GM18520 (cell line): ENCODE measurements at regions not wholly inside any gene's neighbourhood (a gene's known extent, or its start where the extent isn't known, plus 50 kb on each side); places are given as distances from the start of the nearest gene placed in this dataset.
"Not testable (repeated sequence)": the region's sequence is repeated elsewhere in the genome, so short reads cannot be mapped to it uniquely, and the experiment has no call there.

Experiments
- ATAC-seq: cut with Tn5 transposase; IDR thresholded peaks from one replicate; pipeline ENCODE4 v1.9.1; 2021; ENCODE audit not compliant: unreplicated experiment

DNA sequence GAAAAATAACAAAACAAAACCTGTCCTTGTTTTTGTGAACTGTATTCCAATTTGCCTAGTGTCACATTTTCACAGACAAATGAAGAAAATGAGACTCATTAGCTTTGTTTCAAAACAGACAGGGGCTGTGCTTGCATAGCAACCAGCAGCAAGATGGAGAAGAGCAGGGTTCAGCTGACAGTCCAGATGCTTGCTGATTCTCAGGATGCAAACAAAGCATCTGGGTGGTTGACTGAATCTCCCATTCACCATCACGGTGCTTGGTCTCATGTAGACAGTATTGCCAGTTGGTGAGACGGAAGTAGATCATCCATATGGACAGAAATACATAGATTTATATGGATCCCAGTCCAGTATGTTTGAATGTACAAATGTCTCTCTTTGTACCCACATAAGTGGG, 326.8 kb downstream of the CCDC85A start:
- ATAC-seq = no peak

DNA sequence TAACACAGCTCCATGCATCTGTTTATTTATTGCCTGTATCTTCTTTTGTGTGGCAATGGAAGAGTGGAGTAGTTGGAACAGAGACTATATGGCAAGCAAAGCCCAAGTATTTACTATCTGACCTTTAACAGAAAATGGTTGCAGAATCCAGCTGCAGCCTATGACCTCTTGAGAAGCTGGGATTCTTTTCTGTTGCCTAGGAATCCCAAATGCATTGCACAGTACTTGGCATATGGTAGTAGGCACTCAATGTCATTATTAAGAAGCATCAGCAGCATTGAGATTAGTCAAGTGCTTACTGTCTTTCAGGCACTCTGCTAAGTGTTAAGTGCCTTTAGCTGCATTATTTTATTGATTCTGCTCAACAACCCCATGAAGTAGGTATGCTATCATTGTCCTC, 331.6 kb downstream of the CCDC85A start:
- ATAC-seq = no peak

DNA sequence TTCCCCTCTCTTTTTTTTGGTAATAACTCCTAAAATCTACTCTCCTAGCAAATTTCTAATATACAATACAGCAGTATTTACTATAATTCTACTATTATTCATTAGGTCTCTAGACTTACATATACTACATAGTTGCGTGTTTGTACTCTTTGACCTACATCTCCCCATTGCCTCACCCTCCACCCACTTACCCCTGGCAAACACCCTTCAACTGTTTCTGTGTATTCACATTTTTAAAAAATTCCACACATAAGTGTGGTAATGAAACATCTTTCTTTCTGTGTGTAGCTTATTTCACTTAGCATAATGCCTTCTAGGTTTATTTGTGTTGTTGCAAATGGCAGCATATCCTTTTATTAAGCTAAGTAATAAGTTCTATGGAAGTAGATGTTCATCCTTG, 336.0 kb downstream of the CCDC85A start:
- no peak for ATAC-seq

DNA sequence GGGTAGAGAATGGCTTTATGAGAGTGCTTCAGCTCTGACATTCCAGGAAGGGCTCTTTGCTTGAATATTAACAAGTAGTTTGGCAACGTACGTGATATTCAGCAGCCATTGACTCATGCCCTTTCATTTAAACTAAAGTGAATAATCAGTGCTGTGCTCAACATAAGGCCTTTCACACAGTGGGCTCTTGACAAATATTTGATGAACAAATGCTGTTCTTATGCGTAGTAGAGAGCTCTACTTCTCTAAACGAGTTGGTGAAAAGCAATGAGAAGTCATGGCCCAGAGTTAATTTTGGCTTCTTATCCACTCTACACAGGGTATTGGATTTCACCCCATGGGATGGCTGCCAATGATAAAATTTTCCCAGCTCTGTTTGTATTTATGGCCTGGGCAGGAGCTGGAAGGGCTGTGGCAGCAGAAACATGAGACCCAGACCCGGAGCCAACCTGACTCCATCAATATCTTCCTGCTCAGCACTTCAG, 338.9 kb downstream of the CCDC85A start:
- no peak for ATAC-seq

DNA sequence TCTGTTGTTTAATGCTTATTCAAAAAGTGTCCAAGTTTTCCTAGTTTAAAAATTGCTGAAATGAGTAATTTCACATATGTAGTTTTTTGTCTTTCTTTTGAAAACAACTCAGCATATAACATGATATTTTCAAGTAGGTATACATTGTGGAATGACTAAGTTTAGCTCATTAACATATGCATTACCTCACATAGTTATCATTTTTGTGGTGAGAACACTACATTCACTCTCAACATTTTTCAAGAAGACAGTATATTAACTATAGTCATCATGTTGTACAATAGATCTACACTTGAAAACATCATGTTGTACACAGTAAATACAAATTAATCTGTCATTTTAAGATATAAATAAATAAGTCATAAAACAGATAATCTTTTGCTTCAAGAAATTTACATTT, 340.0 kb downstream of the CCDC85A start:
- ATAC-seq = no peak

DNA sequence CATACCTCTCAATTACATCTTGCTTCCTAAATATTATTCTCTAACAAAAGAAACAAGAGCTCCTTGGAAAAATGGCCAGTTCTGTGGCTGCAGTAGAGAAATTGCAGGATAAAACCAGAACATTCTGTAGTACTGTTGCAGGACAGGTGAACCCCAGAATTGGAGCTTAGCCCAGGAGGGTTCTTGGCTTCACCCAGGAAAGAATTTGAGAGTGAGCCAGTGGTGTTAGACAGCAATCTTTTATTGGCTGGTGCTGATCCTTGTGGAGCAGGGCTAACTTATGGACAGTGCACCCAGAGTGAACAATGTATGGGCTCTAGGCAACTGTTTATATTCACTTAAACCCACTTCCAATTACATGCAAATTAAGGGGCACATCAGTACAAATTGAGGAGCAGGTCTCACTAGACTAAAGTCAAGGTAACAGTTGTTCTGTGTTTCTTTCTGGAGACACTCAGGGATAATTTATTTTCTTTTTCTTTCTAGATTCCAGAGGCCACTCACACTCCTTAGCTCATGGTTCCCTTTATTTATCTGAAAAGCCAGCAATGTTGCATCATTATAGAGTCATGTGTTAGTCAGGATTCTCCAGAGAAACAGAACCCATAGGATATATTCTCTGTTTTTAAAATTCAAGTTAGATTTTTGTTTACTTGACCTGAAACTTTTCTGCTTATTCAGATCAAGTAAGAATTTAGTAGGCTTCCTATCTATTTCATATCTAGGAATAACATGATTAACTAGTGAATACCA, 348.1 kb downstream of the CCDC85A start:
- no peak for ATAC-seq

DNA sequence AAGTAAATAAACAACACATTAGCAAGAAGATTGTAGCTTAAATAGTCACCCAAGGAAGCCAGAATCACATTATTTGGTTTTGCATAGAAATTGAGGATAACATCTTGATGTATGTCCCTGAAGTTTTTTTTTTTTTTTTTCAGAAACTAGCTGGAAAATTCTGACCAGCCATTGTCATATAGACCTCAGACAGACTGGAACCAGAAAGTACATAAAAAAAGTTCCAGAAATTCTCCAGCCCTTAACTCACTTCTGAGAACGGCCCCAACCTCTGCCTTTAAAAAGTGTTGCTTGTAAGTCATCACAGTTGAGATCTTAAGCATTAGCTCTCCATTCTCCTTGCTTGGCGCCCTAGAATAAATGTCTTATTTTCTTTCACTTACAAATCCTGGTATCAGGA, 350.5 kb downstream of the CCDC85A start:
- no peak for ATAC-seq

DNA sequence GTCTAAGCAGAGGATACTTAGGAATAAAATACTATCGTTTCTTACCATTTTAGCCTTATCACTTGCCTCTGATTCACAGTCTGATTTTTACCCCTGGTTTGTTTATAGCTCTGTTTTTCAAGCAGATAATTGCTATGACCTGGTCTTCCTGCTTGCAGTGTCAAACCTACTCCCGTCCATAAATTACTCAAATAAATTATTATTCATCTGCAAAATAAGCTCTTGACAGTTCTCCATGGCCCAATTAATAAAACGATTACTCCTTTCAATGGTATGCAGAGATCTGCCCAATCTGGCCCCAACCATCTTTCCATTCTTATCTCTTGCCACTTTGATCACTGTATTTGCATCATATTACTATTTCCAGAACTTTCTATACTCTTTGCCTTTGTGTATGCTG, 354.0 kb downstream of the CCDC85A start:
- no peak for ATAC-seq

DNA sequence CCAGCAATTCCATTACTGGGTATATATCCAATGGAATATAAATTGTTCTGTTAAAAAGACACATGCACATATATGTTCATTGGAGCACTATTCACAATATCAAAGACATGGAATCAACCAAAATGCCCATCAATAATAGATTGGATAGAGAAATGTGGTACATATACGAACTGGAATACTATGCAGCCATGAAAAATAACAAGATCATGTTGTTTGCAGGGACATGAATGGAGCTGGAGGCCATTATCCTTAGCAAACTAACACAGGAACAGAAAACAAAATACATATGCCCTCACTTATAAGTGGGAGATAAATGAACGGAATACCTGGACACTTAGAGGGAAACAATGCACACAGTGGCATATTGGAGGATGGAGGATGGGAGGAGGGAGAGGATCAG, 355.8 kb downstream of the CCDC85A start:
- no peak for ATAC-seq

DNA sequence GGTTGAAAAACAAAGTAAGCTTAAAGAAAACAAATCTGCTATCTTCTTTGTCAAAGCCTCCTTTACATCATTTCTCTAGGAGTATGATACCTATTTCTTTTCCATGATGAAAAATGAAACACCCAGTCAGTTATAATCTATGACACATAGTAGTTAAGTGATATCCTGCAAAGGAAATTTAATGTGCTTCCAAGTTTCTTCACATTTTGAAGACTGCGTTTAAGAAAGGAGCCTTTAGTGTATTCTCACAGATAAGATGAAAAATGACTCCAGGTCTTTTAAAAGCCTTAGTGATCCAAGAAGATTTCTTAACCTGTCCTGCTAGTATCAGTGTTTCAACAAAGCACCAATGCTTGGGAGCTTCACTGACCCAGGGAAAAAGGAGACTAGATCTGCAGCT, 356.7 kb downstream of the CCDC85A start:
- ATAC-seq = no peak

DNA sequence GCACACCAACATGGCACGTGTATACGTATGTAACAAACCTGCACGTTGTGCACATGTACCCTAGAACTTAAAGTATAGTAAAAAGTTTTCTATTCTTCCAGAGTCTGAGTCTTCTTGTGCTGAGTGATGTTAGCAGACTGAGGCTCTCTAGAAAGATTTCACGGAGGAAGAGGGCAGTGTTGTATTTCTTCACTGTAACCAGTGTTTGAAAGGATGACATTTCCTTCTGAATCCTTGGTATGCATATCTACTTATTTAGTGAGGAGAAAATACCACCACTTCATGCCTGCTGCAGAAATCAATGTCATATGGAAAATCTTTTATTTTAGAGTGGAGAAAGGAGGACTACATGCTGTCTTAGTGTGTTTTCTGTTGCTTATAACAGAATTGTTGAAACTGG, 357.1 kb downstream of the CCDC85A start:
- ATAC-seq = no peak

DNA sequence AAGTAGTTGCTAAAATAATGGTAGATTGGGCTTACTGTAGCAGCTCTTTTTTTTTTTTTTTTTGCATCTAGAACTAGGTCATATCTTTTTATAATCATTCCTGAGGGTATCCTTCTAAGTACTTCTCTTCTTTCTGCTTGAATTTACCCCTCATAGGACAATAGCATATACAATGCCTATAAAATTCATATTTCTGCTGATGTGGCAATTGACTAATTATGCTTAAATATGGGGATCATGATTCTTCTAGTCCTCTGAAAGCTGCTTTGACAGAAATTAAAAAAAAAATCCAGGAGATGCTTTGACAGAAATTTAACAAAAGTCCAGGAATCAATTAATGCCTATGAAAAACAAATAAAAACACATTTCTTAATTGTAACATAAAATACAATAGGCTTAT, 358.4 kb downstream of the CCDC85A start:
- no peak for ATAC-seq

DNA sequence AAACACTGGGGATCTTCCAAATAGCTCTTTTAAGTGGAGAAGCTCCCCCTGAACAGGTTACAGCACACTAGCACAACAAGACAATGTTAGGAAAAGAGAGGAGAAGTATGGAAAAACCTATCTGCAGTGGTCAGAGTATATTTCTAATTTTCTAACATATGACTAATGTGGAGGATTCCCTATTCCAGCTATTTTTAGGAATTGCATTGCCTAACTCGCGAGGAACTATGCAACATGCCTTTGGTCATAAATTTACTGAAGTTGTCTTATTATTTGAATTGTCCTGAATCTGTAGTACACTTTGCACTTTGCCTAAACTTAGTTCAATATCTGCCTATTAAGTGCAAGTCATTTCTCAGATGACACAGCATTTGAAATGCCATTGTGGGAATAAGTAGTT, 381.4 kb downstream of the CCDC85A start:
- ATAC-seq = no peak

DNA sequence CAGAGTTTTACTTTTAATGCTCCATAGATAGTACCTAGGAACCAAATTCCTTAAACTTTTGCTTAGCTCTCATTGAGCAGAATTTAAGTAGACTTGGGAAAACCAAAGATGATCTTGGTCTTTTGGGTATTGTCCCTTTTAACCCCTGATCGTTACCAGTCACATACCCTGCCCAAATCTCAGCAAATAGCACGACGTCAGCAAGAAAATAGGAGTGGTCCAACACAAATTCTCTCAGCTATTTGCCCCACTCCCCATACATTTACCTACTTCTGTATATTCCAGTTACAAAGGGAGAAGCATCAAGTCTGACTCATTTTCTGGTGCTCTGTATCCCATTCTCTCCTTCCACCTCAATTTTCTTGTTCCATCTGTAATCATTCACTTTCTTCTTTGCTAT, 387.3 kb downstream of the CCDC85A start:
- no peak for ATAC-seq

DNA sequence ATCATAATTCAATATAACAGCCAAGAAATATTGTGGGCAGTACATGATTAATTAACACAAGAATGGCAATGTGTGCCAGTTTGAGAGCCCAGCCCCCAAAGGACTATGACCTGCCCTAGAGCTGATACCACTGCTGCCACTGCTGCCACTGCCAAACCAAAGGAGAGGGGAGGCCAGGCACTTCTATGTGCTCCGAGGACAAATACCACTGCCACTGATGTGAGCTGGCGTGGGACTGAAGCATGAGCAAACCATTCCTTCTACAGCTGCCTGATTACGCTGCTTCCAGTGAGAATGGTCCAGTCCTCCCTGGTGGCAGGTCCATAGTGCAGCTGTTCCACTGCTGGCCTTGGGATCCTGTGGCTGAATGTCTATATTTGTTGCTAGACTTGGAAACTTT, 392.2 kb downstream of the CCDC85A start:
- no peak for ATAC-seq

DNA sequence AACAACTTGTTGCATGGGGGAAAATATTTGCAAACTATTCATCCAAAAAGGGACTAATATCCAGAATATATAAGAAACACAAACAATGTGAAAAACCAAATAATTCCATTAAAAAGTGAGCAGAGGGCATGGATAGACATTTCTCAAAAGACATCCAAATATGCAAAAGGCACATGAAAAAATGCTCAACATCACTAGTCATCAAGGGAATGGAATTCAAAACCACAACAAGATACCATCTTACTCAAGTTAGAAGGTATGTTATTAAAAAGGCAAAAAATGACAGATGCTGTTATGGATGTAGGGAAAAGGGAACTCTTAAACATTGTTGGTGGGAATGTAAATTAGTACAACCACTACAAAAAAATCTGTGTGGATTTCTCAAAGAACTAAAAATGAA, 396.5 kb downstream of the CCDC85A start:
- ATAC-seq = no peak

DNA sequence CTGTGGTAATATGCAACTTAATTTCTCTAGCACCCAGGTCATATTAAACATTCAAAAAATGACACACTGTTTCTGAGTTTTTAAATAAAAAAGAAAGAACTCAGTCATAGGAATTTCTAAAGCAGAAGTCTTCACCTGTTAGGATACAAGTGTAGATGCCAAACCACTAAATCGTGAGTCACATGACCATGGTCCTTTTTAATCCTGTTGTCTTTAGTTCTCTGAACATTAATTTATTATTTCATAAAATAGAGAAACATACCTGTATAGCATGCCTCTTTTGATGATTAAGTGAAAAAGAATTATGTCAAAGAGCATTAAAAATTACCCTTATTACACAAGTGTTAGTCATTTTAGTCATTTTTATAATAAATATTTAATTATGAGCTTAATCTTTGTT, 398.8 kb downstream of the CCDC85A start:
- ATAC-seq = no peak

DNA sequence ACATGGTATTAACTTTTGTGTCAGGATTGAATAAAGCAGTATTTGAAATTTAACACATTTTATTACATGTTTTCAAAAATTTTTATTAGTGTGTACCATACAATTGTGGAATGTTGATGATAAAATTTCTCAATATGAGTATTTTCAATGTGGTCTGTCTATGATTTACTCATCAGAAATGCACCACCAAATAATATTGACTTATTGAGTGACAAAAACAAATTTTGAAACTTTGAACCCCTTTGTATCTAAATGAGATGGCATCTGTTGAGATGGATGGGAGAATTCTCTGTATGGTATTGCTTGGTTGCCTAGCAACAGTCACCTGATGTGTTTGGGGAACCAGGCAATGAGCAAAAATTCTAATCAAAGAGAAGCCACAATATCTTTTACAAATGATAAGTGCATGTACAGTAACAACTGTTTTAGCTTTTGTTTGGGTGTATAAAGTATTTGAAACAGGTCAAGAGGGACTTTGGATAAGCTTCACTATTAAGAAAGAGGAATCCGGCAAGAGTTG, 400.1 kb downstream of the CCDC85A start:
- no peak for ATAC-seq

DNA sequence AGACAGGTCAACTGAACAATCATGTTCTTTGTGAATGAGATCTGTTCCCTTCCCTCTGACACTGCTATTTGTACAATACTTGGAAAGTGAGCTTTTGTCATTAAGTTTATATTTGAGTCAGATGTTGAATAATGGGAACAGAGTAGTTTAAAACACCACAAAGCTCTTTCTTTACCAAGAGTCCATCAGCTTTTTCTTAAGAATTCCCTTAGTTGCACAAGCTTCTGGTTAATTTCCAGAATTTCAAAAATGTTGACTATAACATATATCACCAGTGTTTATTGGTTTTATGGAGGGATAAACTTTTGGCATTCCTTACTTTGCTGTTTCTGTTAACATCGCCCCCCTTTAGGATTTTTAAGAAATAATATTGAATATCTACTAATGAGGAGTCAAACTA, 403.7 kb downstream of the CCDC85A start:
- ATAC-seq = no peak

DNA sequence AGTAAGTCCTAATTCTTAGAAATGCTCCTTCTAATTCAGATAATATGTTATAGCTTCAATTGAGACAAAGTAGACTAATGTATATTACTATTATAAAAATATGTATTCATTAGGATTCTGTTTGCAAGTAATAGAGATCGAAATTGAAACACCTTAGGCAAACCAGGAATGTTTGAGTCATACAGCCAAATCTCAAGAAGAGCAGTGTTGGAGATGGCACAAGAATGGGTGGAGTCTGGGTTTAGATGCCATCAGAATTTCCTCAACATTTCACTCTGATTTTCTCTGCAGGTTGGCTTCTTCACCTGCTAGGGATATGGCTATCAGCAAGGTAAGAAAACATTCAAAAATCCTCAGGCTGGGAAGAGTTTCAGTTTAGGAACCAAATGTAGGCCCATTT, 405.4 kb downstream of the CCDC85A start:
- no peak for ATAC-seq

DNA sequence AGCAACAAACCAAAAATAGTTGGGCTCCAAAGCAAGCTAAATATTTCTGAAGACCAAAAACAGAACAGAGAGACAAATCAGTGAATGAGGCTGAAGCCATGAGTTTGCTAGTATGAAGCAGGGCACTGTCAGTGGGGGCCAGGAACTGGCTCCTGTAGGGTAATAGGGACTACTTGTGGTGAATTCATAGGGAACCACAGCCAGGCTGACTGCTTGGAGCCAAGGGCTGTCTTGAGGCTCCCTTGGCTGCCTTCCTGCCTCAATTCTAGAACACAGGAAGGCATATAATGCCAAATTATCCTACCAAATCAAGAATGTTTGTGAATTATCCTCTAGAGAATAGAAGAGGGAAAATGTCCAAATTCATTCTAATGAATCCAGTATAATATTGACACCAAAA, 406.0 kb downstream of the CCDC85A start:
- no peak for ATAC-seq

DNA sequence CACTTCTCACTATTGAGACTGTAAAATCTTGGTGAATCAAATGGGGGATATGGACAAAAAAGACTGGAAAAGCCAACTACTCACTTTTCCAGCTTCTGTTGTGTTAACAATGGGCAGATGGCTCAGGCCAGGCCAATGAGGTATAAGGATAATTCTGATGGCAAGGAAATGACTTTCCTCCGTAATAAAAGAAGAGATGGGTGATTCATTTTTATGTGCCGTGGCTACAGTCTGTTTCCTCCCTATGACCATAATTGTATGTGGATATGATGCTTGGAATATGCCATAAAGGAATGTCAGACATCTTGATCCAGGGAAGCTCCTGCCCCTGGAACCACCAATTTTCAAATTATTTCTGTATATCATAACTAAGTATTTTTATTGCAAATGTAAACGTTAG, 406.8 kb downstream of the CCDC85A start:
- ATAC-seq = no peak

DNA sequence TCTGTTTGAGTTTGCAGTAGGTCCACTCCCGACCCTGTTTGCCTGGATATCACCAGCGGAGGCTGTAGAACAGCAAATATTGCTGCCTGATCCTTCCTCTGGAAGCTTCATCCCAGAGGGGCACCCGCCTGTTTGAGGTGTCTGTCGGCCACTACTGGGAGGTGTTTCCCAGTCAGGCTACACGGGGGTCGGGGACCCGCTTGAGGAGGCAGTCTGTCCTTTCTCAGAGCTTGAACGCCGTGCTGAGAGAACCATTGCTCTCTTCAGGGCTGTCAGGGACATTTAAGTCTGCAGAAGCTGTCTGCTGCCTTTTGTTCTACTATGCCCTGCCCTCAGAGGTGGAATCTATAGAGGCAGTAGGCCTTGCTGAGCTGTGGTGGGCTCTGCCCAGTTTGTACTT, 422.3 kb downstream of the CCDC85A start:
- ATAC-seq = not testable (repeated sequence)
